WERI-Rb-1 (cell line): ENCODE measurements at regions not wholly inside any gene's neighbourhood (a gene's known extent, or its start where the extent isn't known, plus 50 kb on each side); places are given as distances from the start of the nearest gene placed in this dataset.

ENCODE experiments used
- DNase-seq: peaks from one replicate; pipeline ENCODE4 v3.0.0-alpha.2; 2020
- H3K27ac ChIP-seq: fragments of 250-450 bp; sonication (Bioruptor Pico); 2 replicates; pipeline ENCODE4 v1.5.1; 2020; ENCODE audit warnings: mild to moderate bottlenecking, moderate library complexity
- H3K27me3 ChIP-seq: fragments of 250-450 bp; sonication (Bioruptor Pico); 2 replicates; pipeline ENCODE4 v1.5.1; 2021; ENCODE audit warnings: mild to moderate bottlenecking, low read depth, moderate library complexity; ENCODE audit not compliant: insufficient read depth, severe bottlenecking
- H3K36me3 ChIP-seq: fragments of 250-450 bp; sonication (Bioruptor Pico); 2 replicates; pipeline ENCODE4 v1.5.1; 2020; ENCODE audit warnings: mild to moderate bottlenecking, moderate library complexity
- H3K4me3 ChIP-seq: 2 replicates; pipeline ENCODE4 v1.5.1; 2011; ENCODE audit warnings: low read depth, mild to moderate bottlenecking, control low read depth, low read length
- H3K9me3 ChIP-seq: fragments of 250-450 bp; sonication (Bioruptor Pico); 2 replicates; pipeline ENCODE4 v1.5.1; 2021; ENCODE audit warnings: mild to moderate bottlenecking, moderate library complexity; ENCODE audit not compliant: severe bottlenecking
- TF ChIP-seq, protein P1 (sequence below): IDR thresholded peaks from 2 replicates; pipeline ENCODE4 v1.5.1; 2011; ENCODE audit warnings: low read depth, mild to moderate bottlenecking, control low read depth, inconsistent platforms, low read length

DNA sequence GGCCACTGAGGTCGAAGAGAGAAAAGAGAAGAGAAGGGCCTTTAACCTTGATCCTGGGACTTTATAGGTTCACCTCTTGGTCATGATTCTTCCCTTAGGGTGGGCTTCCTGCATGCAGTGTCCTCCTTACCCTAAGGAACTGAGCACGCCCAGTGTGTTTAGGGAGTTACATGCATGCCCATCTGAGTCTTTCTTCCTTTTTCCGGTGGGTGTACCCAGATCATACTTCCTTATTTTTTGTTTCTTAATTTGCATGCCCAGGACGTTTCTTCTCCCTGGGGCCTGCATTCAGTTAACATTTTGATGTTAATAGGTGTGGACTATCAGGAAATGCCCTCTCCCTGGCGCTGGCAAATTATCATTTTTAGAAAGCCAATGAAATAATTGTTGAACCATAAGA lies 91.5 kb downstream of the HTR1B start:
- no peaks in the 10 kb centered on the region for H3K9me3 ChIP-seq
- H3K36me3 ChIP-seq, result no peaks in the 10 kb centered on the region
- no peak for DNase-seq
- TF ChIP-seq, protein P1, sequence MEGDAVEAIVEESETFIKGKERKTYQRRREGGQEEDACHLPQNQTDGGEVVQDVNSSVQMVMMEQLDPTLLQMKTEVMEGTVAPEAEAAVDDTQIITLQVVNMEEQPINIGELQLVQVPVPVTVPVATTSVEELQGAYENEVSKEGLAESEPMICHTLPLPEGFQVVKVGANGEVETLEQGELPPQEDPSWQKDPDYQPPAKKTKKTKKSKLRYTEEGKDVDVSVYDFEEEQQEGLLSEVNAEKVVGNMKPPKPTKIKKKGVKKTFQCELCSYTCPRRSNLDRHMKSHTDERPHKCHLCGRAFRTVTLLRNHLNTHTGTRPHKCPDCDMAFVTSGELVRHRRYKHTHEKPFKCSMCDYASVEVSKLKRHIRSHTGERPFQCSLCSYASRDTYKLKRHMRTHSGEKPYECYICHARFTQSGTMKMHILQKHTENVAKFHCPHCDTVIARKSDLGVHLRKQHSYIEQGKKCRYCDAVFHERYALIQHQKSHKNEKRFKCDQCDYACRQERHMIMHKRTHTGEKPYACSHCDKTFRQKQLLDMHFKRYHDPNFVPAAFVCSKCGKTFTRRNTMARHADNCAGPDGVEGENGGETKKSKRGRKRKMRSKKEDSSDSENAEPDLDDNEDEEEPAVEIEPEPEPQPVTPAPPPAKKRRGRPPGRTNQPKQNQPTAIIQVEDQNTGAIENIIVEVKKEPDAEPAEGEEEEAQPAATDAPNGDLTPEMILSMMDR, result no peak
- no peak overlapping the region for H3K4me3 ChIP-seq
- no peak overlapping the region for H3K27ac ChIP-seq
- H3K27me3 ChIP-seq, result no peaks in the 10 kb centered on the region

DNA sequence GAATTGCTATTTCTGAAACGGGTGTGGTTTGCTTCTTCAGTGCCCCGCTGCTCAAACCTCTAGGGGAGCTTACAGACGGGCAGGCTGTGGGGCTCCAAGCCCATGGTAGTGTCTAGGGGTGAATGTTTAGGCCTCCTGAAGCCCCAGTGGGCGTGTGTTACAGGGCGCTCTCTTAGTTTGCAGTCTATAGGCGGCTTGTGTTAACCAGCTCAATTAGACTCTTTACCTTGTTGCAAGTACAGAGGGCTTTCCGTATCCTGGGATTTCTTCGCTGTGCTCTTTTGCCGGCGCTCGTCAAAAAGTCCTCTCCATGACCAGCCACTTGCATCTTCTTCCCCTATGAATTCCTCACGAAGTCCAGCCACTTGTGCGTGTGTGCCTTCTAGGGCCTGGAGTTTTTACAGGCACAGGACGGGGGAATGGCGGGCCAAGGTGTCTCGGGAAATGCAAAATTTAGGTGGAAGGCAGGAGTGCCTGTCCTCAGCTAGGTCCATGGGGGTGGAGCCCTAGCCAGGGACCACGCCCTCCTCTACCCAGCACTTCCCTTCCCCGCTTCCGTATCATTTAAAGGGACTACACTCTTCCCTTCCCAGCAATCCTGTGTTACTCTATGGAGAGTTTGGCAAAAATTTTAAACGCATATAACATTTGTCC lies 94.5 kb downstream of the HTR1B start:
- TF ChIP-seq, protein P1, result no peak
- no peak overlapping the region for H3K27ac ChIP-seq
- no peaks in the 10 kb centered on the region for H3K27me3 ChIP-seq
- no peaks in the 10 kb centered on the region for H3K36me3 ChIP-seq
- no peak for DNase-seq
- H3K9me3 ChIP-seq, result no peaks in the 10 kb centered on the region
- no peak overlapping the region for H3K4me3 ChIP-seq

DNA sequence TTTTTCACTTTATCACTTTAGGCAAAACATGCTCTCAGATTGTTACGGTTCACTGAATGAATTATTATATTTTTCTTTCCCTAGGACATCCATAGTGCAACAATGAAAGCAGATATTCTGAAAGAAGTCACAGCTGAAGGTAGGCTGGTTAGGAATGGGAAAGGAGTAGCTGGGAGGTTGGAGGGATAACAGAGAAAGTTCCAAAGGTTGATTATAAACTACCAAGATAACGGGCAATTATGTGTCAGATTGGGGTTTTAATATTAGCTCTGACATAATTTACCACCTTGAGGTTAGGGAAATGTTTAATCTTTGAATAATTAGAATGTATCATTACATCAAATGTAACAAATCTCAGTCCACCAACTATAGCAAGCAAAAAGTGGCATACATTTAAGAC lies 96.5 kb downstream of the HTR1B start:
- H3K27me3 ChIP-seq, result no peaks in the 10 kb centered on the region
- no peaks in the 10 kb centered on the region for H3K36me3 ChIP-seq
- TF ChIP-seq, protein P1, result no peak
- H3K9me3 ChIP-seq, result no peaks in the 10 kb centered on the region
- no peak for DNase-seq
- H3K4me3 ChIP-seq, result no peak overlapping the region
- H3K27ac ChIP-seq, result no peak overlapping the region

DNA sequence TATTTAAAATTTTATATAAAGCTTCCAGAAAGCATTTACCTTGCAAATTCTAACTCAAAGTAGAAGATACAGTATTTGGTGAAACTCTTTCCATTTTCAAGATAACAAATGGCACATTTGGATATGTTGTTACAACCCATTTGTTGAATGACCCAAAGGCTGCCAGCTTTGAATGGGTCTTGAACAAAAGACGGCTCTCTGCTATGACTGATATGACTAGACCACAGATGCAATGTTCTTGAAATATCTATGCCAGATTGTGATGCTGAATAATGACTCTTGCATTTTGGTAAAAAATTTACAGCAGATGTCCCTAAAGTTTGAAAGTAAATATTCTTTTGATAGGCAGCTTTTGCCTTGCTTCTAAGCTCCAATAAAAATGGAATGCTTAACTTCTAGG lies 99.6 kb downstream of the HTR1B start:
- TF ChIP-seq, protein P1, result no peak
- H3K9me3 ChIP-seq, result no peaks in the 10 kb centered on the region
- no peak for DNase-seq
- H3K27me3 ChIP-seq, result no peaks in the 10 kb centered on the region
- H3K36me3 ChIP-seq, result no peaks in the 10 kb centered on the region
- no peak overlapping the region for H3K27ac ChIP-seq
- no peak overlapping the region for H3K4me3 ChIP-seq

DNA sequence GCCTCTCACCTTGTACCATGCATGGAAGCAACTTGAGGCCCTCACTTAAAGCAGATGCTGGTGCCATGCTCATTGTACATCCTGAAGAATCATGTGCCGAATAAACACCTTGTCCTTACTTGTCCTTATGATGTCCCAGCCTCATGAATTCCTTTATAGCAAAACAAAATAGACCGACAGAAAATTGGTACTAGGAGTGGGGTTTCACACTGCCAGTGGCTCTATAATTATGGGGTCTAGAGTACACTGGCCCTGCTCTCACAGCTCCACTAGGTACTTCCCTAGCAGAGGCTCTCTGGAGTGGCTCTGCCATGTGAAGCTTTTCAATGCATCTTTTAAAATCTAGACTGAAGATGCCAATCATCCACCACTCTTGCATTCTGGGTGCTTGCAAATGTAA lies 101.2 kb downstream of the HTR1B start:
- Histone ChIP-seq H3K27me3 (no peaks in the 10 kb centered on the region), H3K36me3 (no peaks in the 10 kb centered on the region), H3K9me3 (no peaks in the 10 kb centered on the region), H3K27ac (no peak overlapping the region), H3K4me3 (no peak overlapping the region)
- TF ChIP-seq, protein P1, result no peak
- no peak for DNase-seq

DNA sequence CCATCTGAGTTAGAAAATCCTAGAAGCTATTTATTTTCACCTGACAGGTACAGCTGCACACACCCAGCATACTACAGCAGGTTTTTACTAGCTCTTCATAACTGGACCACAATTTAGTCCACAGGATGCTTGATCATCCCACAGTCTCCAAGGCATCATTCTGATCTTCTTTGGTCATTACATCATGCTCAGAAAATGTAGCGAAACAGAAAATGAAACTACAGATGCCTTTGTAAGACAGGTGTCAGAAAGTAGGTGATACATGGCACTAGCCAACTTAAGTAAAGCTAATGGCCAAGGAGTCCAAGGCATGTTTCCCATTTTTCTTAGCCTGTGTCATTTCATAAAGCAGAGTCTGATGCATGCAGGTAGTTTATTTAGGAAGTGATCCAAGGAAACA lies 102.3 kb downstream of the HTR1B start:
- DNase-seq, result no peak
- H3K4me3 ChIP-seq, result no peak overlapping the region
- no peaks in the 10 kb centered on the region for H3K9me3 ChIP-seq
- no peaks in the 10 kb centered on the region for H3K27me3 ChIP-seq
- H3K27ac ChIP-seq, result no peak overlapping the region
- TF ChIP-seq, protein P1, result no peak
- H3K36me3 ChIP-seq, result no peaks in the 10 kb centered on the region
